CD4-positive, alpha-beta T cell treated with Interleukin-6 at 100 ng/mL for 8 hours (primary cell): ENCODE measurements at regions not wholly inside any gene's neighbourhood (a gene's known extent, or its start where the extent isn't known, plus 50 kb on each side); places are given as distances from the start of the nearest gene placed in this dataset.

ENCODE experiments used
- DNase-seq: peaks from one replicate; pipeline ENCODE4 v3.0.0-alpha.2; 2020; ENCODE audit warnings: mixed read lengths, low spot score

DNA sequence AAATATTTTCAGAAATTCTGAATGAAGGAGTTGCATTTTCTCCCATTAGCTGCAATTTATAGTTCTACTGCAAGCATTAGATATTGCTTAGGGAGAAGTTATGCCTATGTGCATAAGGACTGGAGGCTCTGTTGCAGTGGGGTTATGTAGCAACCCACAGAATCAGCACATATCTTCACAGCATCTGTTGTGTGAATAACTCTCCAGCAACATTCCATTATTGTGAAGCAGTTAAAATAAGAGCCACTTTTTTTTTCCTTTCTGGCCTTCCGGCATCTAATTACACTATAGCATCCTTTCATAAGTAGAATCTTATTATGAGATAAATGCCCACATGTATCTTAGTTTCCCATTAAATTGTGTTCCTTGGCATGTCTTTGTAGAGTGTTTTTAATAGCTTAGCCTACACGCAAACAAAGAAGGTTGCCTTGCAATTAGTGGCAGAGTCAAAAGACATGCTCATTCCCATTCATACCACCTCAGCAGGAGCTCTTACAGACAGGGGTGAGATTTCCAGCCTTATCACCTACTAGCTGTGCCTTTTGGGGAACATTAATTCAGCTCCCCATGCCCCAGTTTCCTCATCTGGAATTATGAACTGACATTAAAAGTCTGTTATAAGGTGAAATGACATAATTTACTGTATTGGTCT lies 596.0 kb upstream of the GOT2 start:
- no peak for DNase-seq

- no peak for DNase-seq
Measured at GRCh38 chr16:59328961-59329360, 594.8 kb upstream of the GOT2 start.

GRCh38 chr16:59327894-59328293 lies 593.8 kb upstream of the GOT2 start:
- DNase-seq, result no peak

DNA sequence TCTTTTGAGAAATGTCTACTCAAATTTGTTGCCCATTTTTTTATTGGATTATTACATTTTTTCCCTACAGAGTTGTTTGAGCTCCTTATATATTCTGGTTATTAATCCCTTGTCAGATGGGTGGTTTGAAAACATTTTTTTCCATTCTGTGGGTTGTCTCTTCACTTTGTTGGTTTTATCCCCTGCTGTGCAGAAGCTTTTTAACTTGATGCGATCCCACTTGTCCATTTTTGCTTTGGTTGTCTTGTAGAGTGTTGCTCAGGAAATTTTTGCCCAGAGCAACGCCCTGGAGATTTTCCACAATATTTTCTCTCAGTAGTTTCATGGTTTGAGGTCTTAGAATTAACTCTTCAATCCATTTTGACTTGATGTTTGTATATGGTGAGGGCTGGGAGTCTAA lies 592.8 kb upstream of the GOT2 start:
- DNase-seq, result no peak

GRCh38 chr16:59324462-59324861 lies 590.3 kb upstream of the GOT2 start:
- DNase-seq, result no peak

DNA sequence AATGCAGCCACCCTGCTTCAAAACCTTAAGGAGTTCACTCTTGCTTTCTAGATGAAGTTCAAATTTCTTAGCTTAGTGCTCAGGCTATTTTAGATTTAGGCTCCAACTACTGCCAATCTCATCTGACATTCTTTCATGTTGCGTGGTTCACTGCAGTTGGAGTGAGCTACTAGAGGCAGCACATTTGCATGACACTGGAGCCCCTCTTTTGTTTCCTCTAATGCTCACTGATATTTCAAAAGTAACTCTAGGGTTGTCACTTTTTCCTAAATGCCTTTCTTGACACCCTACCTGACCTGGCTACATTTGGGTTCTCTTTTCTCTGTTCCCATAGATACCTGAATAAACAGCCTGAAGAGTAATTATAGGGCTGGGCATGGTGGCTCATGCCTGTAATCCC lies 586.5 kb upstream of the GOT2 start:
- no peak for DNase-seq

DNA sequence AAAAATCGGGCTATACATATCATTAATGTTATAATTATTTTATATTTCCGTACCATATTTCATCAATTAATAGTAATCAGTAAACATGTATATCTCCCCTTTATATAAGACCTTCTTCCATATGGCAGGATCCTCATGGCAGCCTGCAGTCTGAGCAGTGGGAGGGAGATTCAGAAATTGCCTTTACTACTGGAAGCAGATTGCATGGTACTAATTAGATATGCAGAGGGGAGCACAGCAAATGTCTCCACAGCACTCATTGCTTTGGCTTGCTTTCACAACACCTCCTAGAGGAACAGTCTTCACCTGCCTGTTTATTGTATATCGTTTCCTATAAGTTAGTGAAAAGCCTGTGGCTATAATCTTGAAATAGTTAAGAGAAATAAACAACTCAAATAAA lies 585.8 kb upstream of the GOT2 start:
- DNase-seq, result no peak

DNA sequence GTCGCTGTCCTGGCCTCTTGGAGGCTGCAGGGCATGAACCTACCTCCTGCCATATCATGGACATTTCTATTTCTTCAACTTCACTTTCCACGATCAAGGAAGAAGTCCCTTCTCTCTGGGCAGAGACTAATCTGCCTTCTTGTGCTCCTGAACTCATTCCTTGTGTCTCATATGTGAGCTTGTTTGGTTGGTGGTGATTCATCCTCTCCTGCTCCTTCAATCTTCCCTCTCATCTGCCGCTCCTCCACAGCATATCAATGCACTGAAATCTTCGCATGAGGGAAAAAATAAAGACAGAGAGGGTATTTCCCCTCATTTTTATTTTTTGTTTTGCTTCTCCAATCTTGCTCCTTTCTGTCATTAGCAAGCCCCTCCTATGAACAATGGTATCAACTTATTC lies 571.7 kb upstream of the GOT2 start:
- no peak for DNase-seq

DNA sequence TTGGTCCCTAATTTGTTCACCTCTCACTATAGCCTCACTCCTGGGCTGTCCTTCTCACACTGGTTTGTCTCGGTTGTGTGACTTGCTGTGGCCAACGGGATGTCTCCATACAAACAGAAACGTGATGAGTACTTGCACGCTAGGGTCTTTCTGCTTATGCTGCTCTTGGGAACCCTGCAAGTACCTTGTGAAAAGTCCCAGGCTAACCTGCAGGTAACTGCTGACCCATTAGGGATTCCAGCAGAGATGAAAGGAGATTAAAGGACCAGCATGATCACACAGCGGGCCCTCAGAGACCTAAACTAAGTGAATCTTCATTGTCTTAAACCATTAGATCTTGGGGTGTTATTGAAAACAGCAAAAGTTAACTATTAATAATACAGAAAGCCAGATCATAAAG lies 562.8 kb upstream of the GOT2 start:
- no peak for DNase-seq

DNA sequence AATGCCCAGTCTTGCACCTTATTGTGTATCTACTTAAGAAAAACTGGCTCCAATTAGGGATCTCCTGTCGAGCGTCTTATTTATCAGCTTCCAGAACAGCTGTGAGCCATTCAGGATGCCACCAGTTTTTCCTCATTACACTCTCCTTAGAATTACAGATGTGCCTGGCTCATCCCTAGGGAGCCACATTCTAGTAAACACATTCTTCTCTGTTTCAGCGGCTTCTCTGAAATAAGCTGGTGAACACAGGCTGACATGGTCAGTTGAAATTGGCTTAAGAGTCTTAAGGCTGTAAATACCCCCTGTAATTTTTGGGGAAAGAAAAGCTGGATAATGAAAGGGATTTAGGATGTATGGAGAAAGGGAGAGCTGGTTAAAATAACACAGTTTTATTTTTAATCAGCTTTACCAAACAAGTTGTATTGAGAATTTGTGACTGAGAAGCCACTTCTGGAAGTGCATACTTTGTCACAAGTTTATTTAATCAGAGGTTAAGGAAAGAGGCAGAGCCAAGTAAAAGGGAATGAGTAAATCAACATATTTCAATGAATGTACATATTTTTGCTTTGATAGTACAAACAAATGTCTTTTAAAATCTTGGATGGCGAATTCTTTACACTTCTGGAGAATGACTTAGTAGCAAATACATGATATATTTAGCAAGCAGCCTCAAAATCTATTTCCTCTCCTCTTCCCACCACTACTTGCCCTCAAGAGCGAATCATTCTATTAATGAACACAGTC lies 562.0 kb upstream of the GOT2 start:
- DNase-seq, result no peak

DNA sequence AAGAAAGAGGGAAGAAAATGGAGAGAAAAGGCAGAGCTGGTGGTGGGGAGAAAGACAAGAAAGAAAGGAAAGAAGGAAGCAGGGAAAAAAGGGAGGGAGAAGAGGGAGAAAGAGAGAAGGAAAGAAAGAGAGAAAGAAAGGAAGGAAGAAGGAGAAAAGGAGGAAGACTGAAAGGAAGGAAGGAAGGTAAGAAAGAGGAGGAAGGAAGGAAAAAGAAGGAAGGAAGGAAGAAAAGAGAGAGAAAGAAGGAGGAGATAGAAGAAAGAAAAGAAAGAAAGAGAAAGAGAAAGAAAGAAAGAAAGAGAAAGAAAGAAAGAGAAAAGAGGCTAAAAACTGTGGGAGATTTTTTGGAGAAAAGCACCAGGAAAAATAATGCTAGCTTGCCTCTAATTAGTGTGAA lies 561.4 kb upstream of the GOT2 start:
- DNase-seq, result no peak

GRCh38 chr16:59290718-59291117 lies 556.6 kb upstream of the GOT2 start:
- DNase-seq, result no peak

- DNase-seq, result no peak
Measured at GRCh38 chr16:59289151-59289550, 555.0 kb upstream of the GOT2 start.

GRCh38 chr16:59274141-59274540 lies 540.0 kb upstream of the GOT2 start:
- DNase-seq, result no peak

DNA sequence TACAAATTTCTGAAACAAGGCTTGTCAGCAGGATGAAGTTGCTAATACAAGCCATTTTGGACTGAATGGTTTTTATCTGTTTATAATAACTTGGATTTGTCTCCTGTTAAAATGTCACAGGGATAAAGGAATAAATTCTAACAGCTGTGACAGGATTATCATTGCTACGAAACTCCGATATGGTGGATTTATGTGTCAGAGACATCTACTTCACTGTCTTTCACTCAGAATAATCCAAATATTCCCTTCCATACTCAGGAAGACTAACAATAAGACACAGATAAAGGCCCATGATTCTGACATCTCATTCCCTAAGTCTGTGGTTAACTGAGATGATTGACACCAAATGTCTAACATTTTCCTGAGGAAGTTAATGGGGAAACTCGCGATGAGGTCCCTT lies 529.8 kb upstream of the GOT2 start:
- no peak for DNase-seq

DNA sequence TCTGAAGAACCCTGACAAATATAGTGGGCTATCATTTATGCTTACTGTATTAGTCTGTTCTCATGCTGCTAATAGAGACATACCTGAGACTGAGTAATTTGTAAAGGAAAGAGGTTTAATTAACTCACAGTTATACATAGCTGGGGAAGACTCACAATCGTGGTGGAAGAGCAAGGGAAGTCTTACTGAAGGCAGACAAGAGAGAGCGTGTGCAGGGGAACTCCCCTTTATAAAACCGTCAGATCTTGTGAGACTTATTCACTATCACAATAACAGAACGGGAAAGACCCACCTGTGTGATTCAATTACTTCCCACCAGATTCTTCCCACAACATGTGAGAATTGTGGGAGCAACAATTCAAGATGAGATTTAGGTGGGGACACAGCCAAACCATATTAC lies 526.8 kb upstream of the GOT2 start:
- no peak for DNase-seq

GRCh38 chr16:59259950-59260319 lies 525.8 kb upstream of the GOT2 start:
- DNase-seq, result no peak

GRCh38 chr16:59259074-59259949 lies 525.2 kb upstream of the GOT2 start:
- DNase-seq, result no peak

GRCh38 chr16:59252317-59252716 lies 518.2 kb upstream of the GOT2 start:
- no peak for DNase-seq

- no peak for DNase-seq
Measured at GRCh38 chr16:59249011-59249410, 514.9 kb upstream of the GOT2 start.

- DNase-seq, result no peak
Measured at GRCh38 chr16:59242556-59242955, 508.4 kb upstream of the GOT2 start.

DNA sequence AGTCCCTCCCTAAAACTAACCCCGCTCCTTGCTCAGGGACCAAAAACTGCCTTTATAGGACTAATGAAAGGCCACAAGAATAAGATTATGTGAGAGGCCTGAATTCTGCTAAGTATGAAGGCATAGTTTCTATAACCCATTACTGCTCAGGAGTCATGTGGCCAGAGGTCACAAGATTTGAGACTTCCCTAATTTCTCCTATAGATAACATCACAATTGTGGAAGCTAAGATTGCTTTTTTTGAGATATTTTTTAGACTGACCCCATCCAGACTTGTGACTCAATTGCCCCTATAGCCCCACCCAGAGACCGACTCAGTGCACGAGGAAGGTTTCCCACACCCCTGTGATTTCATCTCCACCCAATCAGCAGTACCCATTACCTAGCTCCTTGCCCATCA lies 504.1 kb upstream of the GOT2 start:
- DNase-seq, result no peak

GRCh38 chr16:59236804-59237458 lies 502.8 kb upstream of the GOT2 start:
- no peak for DNase-seq
